ENCODE measurements at regions not wholly inside any gene's neighbourhood (a gene's known extent, or its start where the extent isn't known, plus 50 kb on each side); places are given as distances from the start of the nearest gene placed in this dataset.

- H3K36me3 ChIP-seq (replicated peaks), result no peaks in the 10 kb centered on the region
- no peaks in the 10 kb centered on the region for H3K27me3 ChIP-seq (replicated peaks)
- DNase-seq, result no peak
- H3K4me3 ChIP-seq (ENCODE audit: low read depth, low read length), result no peak overlapping the region
- in situ Hi-C loops (cut with HindIII; ENCODE audit: low pct_ligation_motif_present, low sequenced_read_pairs), result no loop called here
- peak; percentile 49 for TF ChIP-seq CTCF (IDR thresholded peaks at IDR 0.05; ENCODE audit: low read depth, low read length, missing control alignments)
- no peak overlapping the region for H3K27ac ChIP-seq
Measured at GRCh38 chr4:124321364-124321763, 391.2 kb downstream of the ANKRD50 start.

- no peak overlapping the region for H3K4me3 ChIP-seq (ENCODE audit: low read depth, low read length)
- H3K27me3 ChIP-seq (replicated peaks), result no peaks in the 10 kb centered on the region
- H3K27ac ChIP-seq, result no peak overlapping the region
- no peak for DNase-seq
- TF ChIP-seq CTCF (IDR thresholded peaks at IDR 0.05; ENCODE audit: low read depth, low read length, missing control alignments), result peak; percentile 26
- H3K36me3 ChIP-seq (replicated peaks), result no peaks in the 10 kb centered on the region
- in situ Hi-C loops (cut with HindIII; ENCODE audit: low pct_ligation_motif_present, low sequenced_read_pairs), result no loop called here
Measured at GRCh38 chr4:124322234-124323065, 390.1 kb downstream of the ANKRD50 start.

DNA sequence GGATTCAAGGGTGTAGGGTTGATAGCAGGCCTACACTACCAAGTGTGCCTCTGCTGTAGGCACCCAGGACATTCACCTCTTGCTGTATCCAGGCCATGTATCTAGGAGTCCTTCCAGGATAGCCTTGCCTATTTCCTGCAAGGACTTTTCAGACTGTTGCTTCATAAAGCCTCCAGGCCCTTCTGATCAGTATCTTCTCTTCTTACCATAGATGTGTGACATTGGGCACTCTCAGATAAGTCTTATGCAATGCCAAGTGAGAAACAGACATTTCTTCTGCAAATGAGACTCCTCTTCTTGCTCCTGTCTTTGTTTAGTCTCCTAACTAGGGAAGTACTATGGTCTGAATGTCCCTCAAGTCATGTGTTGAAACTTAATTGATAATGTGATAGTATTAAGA lies 386.8 kb downstream of the ANKRD50 start:
- in situ Hi-C loops (cut with HindIII; ENCODE audit: low pct_ligation_motif_present, low sequenced_read_pairs), result no loop called here
- no peak for TF ChIP-seq CTCF (IDR thresholded peaks at IDR 0.05; ENCODE audit: low read depth, low read length, missing control alignments)
- H3K36me3 ChIP-seq (replicated peaks), result no peaks in the 10 kb centered on the region
- H3K27me3 ChIP-seq (replicated peaks), result no peaks in the 10 kb centered on the region
- no peak for DNase-seq
- H3K4me3 ChIP-seq (ENCODE audit: low read depth, low read length), result no peak overlapping the region
- H3K27ac ChIP-seq, result no peak overlapping the region

- H3K27me3 ChIP-seq (replicated peaks), result no peaks in the 10 kb centered on the region
- TF ChIP-seq CTCF (IDR thresholded peaks at IDR 0.05; ENCODE audit: low read depth, low read length, missing control alignments), result no peak
- H3K27ac ChIP-seq, result no peak overlapping the region
- H3K36me3 ChIP-seq (replicated peaks), result no peaks in the 10 kb centered on the region
- in situ Hi-C loops (cut with HindIII; ENCODE audit: low pct_ligation_motif_present, low sequenced_read_pairs), result no loop called here
- H3K4me3 ChIP-seq (ENCODE audit: low read depth, low read length), result no peak overlapping the region
- DNase-seq, result no peak
Measured at GRCh38 chr4:124329134-124329533, 383.4 kb downstream of the ANKRD50 start.

DNA sequence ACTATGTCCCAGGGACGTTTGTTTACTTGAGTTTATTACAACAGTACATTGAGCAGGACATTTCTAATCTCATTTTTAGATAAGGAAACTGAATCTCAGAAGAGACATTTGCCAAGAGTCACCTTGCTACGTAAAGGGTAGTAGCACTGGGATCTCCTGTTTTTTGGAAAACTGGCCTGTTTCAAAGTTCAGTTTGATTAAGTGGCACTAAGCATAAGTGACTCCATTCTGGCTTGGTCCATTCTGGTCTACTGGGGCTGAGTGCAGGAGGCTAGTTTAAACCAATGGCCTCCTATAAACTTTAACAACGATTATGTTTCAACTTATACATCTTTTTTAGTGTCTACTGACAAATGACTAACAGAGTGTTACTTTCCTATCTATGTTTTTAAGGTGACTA lies 382.5 kb downstream of the ANKRD50 start:
- in situ Hi-C loops (cut with HindIII; ENCODE audit: low pct_ligation_motif_present, low sequenced_read_pairs), result no loop called here
- no peak overlapping the region for H3K4me3 ChIP-seq (ENCODE audit: low read depth, low read length)
- no peak for TF ChIP-seq CTCF (IDR thresholded peaks at IDR 0.05; ENCODE audit: low read depth, low read length, missing control alignments)
- H3K27me3 ChIP-seq (replicated peaks), result no peaks in the 10 kb centered on the region
- H3K36me3 ChIP-seq (replicated peaks), result no peaks in the 10 kb centered on the region
- no peak for DNase-seq
- no peak overlapping the region for H3K27ac ChIP-seq

DNA sequence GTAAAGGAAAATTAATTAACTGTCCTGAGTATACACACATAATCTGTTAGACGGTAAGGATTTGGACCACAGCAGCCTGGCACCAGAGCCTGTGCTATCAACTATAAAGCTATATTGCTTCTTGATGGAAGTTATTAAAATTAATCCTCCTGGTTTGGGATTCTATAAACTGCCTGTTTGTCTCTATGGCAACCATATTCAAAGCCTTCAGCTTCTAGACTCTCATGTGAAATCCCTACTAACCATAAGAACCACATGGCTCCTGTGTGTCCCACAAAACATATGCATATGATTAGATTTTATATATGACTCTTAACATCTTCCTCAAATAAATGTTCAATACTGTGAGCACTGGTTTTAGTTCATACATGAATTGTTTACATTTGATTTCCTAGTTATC lies 380.8 kb downstream of the ANKRD50 start:
- in situ Hi-C loops (cut with HindIII; ENCODE audit: low pct_ligation_motif_present, low sequenced_read_pairs), result no loop called here
- TF ChIP-seq CTCF (IDR thresholded peaks at IDR 0.05; ENCODE audit: low read depth, low read length, missing control alignments), result no peak
- Histone ChIP-seq H3K27me3 (replicated peaks) (no peaks in the 10 kb centered on the region), H3K36me3 (replicated peaks) (no peaks in the 10 kb centered on the region), H3K27ac (no peak overlapping the region), H3K4me3 (ENCODE audit: low read depth, low read length) (no peak overlapping the region)
- no peak for DNase-seq

Data from brain microvascular endothelial cell (primary cell).